GM21515 (cell line): ENCODE measurements at regions not wholly inside any gene's neighbourhood (a gene's known extent, or its start where the extent isn't known, plus 50 kb on each side); places are given as distances from the start of the nearest gene placed in this dataset.

Experiments used
- ATAC-seq: cut with Tn5 transposase; IDR thresholded peaks from one replicate; pipeline ENCODE4 v1.9.1; 2021; ENCODE audit not compliant: unreplicated experiment

DNA sequence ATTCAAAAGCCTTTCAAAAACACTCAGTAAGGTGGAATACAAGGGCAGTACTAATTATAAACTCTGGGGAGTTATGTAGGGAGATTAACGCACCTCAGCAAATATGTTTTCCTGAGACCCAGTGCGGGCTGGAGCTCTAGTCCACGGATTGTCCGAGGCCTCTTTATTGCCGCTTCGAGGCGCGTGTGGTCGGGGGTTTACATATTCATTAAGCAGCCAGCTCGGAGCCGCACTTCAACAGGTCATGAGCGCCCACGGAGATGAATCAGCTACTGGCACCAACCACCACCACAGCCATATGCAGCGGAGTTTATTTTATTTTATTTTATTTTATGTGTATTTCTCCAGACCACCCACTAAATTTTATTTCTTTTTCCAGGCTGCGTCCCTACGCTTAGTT, 195.9 kb upstream of the ADARB2 start:
- no peak for ATAC-seq

DNA sequence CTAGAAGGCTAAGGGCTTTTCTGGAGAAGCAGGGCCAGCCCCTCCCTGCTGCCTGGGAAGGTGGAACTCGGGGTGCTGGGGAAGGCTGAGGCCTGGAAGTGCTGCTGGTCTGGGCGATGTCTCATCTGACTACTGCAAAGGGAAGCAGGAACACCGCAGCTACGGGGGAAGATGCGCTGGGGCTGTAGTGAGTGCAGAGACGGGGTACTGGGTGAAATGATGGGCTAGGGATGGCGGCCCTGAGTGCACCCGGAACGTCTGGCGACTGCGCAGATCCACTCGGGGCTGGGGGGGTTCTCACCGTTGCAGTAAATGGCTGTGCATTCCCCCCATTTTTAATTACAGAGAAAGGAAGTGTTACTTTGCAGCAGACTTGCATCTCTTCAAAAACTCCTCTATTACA, 195.4 kb upstream of the ADARB2 start:
- no peak for ATAC-seq

DNA sequence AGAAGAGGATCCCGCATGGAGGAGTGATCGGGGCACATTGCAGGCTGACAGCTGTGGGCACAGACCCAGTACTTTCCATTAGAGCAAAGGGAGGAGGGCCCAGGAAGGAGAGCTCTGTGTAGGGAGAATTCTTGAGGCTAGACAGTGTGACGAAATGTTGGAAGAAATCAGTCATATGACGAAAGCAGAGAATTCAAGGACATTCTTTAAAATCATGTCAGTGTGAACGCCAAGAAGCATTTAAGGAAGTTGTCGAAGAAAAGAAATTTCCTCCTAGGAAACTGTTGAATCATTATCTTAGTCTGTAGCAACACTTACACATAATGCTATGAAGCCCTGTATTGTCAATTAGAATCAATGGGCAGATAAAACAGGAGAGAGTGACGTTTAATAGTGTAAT, 191.3 kb upstream of the ADARB2 start:
- ATAC-seq, result no peak

DNA sequence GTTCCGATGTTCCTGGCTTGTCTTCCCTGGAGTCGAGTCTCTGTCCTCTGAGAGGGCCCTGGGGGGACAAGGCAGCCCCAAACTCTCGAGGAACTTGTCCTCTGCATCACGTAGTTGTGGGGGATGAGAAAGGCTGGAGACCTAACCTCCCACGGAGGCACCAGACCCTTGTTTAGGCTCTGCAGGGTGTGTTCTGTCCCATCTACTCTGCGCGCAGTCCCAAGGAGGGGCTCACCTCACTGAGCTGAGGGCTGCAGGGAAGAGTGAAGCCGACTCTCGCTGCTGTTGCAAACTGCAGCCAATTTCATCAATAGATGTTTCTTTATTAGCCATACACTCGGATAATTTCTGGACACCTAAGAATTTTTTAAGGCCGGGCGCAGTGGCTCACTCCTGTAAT, 186.7 kb upstream of the ADARB2 start:
- ATAC-seq, result no peak

DNA sequence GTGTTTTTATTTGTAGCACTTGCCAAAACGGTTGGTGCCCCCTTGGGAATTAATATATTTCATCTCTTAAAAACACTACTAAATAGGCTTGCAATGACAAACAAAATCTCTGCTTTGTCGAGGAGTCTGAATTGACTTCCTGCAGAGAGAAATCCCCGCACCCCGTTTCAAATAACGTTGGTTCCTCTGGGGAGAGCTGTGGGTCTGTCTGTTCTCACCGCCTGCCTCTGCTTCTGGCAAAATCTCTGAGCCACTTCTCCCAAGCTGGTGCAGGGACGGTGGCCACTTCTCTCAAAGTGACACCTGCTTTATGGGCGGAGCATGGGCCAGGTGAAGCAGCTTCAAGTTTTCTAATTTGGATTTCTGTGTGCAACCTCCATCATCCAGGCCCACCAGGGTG, 186.3 kb upstream of the ADARB2 start:
- ATAC-seq, result no peak

DNA sequence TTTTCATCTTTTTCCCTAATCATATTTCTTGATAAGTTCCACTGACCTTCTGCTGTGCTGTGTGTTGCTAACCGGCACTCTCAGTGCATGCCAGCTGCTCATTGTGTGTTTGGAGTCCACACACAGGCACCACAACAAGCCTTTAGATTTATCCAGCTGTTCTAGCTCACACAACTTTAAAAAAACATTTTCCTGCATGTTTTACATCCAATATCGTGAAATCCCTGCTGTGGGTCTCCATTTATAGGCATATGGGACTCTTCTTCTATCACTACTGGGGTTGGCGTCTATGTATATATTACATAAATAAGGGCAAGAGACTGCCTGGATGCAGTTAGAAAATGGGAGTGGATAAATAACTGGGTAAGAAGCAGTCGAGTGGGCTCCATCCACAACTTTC, 183.6 kb upstream of the ADARB2 start:
- no peak for ATAC-seq

DNA sequence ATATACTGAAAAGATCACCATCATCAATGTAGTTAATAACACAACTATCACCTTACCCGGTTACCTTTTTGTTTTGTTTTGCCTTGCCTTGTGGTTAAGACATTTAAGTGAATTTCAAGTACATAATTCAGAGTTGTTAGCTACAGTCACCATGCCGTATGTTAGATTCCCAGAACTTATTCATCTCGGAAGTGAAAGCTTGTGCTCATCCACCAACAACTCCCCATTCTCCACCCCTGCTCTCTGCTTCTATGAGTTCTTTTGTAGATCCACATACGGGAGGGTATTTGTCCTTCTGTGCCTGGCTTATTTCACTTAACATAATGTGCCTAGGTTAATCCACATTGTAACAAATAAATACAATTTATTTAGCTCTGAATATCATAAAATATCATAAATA, 182.8 kb upstream of the ADARB2 start:
- no peak for ATAC-seq

DNA sequence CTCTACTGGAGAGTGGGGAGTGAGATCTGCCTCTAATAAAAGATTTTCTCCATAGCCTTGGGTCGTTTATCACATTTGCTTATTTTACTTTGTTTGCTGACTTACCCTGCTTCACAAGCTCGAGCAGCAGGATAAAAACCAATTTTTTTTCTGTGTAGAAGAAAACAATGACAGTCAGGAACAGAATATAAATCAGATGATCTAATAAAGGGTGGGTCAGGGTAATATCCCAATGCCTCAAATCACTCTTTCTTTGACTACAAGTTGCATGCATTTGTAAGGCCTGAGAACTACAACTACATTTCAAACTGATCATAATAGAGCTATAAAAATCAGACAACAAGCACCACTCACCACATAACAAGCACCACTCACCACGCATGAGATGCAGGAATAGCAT, 174.4 kb upstream of the ADARB2 start:
- ATAC-seq, result no peak

DNA sequence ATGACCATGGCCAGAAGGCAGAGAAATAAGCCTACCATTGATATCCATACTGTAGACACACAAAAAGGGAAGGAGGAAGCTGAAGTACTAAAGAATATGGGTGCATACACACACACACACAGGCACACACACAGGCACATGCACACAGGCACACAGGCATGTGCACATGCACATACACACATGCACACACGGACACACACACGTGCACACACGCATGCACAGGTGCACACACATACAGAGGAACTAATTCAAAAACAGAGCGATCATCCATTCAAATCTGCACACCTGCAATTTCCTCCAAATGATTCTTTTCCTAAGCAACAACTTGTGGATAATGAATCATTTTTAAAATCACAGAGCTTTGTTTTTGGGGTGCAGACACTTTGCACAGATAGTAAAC, 166.7 kb upstream of the ADARB2 start:
- no peak for ATAC-seq

DNA sequence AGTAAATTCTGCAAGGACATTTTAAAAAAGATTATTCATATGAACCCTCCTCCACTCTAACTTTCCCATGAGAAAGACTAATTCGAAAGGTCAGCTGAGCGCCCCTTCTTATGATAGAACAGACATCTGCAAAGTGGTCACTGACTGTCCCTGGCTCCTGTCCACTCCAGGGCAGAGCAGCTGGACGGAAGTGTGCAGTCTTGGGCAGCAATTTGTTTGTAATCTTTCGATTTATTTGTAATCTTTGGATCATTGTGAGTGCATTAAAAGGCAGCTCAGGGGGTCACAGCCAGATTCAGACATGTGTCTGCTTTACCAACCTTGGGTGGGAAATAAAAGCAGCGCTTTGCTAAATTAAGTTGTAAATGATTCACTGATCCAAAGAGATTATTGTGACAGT, 158.8 kb upstream of the ADARB2 start:
- no peak for ATAC-seq

DNA sequence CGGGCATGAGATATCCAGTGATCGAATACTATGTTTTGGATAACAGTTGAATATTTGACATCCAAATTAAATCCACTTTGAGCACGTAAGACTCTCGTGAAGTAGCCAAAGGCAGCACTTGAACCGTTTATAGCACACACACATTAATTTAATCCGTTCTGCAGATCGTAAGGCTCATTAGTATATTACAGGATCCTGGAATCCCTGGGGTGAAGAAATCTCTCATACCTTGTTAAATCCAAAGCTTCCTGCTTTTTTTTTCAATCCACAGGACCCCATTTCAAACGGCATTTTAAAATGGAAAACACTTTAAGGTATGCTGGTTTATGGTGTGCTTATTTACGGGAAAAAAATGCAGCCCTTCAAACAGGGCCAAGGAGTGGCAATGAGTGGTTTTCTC, 158.4 kb upstream of the ADARB2 start:
- ATAC-seq, result no peak

DNA sequence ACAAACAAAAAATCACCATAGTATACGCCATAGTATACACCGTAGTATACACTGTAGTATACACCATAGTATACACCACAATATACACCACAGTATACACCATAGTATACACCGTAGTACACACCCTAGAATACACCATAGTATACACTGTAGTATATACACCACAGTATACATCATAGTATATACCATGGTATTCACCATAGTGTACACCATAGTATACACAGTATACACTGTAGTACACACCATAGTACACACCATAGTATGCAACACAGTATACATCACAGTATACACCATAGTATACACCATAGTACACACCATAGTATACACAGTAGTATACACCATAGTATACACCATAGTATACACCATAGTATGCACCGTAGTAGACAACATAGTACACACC, 157.6 kb upstream of the ADARB2 start:
- no peak for ATAC-seq

DNA sequence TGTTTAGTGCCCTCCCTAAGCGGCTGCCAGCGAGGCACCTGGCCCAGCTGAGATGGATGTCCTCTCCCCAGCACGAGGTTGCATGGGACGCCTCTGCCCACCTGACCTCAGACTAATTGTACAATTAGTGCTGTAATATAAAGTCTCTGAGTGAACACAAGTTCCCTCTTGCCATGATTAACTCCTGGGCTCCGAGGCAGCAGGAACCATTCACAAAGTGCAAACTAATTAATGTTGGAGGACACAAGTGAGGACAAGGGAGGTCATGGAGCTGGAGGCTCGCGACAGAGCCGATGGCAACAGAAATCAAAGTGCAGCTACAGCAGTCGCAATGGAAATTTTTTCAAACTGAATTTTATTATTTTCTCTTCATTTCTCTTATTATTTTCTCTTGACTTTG, 156.6 kb upstream of the ADARB2 start:
- ATAC-seq, result no peak

DNA sequence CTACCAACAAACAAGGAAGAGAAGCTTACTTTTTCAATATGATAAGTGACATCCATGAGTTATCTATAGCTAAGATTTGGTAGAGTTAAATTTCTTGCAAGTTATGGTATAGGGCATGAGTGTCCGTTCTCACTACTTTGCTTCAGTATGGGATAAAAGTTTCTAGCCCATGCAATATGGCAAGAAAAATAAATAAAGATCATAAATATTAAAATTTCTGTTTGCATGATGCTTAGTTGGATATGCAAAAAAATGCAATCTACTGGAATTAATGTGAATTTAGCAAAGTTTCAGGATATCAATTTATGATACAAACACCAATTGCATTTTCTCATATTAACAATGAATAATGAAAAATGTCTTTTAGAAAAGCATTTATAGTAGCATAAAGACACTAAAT, 148.7 kb upstream of the ADARB2 start:
- ATAC-seq, result no peak

DNA sequence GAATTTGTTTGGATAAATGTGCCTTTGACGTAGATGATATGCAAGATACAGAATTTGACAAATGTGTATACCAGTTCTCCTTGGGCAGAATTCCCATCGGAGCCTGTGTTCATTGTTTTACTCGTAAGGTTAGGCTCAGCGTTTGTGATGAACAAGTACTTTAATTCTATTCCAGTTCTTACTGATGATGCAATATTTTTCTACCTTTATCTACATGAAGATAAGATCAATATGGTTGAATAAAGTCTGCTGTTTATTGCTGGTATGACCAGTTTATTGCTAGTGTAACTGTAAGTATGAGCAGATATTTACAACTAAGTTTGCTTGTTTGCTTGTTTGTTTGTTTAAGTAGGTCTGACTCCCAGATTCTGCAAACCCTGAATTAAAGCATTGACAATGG, 145.4 kb upstream of the ADARB2 start:
- ATAC-seq, result no peak

DNA sequence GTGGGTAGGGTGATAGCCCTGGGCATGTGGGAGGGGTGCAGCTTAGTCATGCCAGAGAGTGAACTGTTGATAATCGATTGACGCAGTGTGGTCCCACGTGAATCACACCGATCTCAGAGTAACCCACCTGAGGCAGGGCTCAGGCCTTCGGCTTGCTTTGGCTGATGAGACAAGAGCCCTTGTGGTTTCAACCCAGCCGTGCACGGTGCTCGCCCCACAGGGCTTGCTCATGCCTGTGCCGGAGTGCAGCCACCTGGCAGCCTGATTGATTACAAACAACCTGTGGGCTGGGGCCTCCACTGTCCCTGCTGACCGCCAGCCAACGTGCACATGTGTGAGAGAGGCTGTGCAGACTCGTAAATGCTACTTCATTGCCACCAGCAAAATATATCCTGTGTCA, 144.9 kb upstream of the ADARB2 start:
- ATAC-seq, result no peak

DNA sequence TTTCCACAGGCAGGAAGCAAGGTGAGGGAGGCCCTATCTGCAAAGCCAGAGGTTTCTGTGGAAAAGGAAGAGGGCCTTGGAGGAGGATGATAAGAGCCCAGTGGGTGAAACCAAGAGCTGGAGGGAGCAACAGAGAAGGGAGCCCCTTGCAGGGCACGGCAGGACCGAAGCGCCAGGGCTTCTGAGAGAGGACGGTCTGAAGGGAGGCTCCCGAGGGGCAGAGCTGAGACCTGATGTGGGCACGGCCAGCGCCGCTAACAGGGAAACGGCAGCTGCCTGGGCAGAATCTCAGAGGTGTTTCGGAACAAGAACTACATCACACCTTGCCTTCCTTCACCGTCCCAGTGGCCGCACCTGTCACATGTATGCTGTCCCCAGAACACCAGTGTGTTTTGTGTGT, 144.3 kb upstream of the ADARB2 start:
- ATAC-seq, result no peak

DNA sequence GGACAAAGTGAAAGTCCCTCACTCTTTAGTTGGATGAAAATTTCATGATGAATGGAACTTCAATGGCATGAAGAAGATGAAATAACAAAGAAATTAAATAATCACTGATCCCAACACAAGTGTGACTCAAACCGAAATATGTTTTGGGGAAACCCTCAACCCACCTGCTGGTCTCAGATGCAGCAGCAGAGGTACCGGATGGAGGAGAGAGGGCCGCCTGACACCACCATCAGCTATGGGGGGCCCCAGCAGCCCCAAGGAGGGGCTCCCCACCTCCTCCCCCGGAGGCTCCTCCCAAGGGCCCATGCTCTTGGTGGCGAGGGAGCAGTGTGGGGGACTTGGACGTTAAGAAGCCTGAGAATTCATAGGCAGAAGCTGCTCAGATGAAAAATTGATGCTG, 137.2 kb upstream of the ADARB2 start:
- ATAC-seq, result no peak

DNA sequence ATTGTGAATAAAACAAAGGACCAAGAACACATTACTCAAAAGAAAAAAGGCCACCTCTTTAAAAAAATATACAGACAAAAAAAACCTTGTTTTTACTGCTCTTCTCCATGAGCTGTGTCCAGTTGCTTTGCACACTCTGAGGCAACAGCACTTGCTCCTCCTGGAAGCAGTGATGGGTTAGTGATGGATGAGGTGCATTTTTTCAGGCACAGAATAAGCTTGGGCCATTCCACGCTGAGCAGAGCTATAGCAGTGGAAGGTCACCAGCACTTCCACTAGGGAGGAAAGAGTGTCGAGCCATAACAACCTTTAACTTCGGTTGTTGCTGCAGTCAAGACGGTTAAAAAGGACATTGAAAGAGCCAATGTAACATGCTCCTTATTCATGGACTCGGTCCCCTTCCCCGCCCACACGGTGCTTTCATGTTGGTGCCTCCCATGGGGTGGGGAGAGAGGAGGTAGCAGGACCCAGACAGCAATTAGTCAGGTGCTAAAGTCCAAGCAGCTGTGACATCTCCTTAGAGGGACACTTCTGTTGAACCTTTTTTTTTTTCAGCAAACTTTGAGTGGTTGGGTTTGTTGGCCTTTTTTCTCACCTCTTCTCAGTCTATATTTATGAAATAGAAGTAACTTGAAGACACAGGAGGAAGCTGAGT, 136.5 kb upstream of the ADARB2 start:
- ATAC-seq, result no peak

DNA sequence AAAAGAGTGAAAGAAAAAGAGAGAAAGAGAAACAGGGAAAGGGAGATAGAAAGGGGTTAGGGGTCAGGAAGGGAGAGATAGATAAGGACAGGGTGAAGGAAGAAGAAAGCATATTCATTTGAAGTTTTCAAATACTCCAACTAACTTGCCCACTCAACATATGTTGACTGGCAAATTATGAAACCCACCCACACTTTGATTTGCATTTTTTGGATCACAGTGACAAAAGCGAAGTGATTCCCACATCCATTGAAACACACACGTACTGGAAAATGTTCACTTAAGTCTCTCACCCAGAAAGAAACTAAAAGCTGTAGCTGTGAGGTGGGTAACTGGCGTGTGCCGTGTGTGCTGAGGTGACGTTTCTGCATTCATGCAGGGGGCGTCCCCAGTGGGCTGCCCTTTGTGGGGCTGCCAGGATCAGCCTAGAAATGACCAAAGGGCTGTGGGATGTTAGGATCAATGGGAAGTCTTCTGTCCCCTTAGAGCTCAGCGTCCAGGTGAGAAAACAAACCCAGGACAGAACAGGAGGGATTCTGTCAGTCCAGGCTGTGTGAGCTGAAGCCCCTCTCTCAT, 134.9 kb upstream of the ADARB2 start:
- ATAC-seq, result no peak

DNA sequence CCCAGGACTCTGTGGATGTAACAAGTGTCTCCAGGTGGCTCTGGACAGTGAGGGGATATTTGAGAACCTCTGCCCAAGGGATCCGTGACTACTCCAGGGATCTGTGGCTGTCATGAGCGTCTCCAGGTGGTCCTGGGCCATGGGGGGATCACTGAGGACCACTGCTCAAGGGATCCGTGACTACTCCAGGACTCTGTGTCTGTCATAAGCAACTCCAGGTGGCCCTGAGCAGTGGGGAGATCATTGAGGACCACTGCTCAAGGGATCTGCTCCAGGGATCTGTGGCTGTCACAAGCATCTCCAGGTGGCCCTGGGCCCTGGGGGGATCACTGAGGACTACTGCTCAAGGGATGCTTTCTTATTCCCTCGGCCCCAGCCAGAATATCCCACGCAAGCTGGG, 133.2 kb upstream of the ADARB2 start:
- ATAC-seq, result no peak

DNA sequence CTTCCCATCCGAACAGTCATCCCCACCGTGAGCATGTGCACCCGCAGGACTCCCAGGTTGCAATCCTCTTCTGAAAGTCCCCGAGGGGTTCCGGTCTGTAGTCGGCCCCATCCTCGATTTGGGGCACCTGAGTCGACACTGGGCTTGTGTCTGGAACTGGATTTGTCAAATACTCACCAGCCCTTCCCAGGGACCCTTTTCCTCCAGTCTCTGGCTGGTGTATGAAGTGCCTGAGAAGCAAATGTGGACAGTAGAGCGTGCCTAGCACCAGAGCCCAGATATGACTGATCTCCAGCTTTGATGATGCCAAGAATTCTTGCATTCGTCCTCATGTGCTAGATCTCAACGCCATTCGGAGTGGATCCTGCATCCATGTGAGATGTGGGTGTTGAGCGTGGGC, 132.5 kb upstream of the ADARB2 start:
- no peak for ATAC-seq

DNA sequence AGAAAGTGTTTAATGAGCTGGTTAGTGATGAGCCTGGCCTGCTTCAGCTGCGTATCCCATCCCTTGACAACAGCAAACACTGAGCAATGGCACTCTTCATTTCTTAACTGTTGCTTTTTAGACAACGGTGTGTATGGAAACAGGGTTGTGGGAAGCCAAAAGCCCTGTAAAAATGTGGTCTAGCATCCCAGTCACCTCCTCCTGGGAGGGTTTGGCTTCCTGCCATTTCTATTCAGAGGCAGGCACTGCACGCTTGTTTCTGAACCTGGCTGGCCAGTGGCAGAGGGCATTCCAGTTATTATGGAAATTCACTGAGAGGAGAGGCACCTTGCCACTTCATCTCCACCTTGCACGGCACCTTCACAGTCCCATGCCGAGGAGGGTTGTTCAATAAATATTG, 123.0 kb upstream of the ADARB2 start:
- ATAC-seq, result no peak
